Endothelial cell of umbilical vein (primary cell): ENCODE measurements at regions not wholly inside any gene's neighbourhood (a gene's known extent, or its start where the extent isn't known, plus 50 kb on each side); places are given as distances from the start of the nearest gene placed in this dataset.

ENCODE experiments used
- CTCF ChIP-seq, 2 donors: IDR thresholded peaks; 1 replicate in 1 of 2; 2 replicates in 1 of 2; pipeline ENCODE4 v1.5.1; 2011; ENCODE audit warnings: low read length in 2 of 2, mild to moderate bottlenecking in 2 of 2, moderate library complexity in 2 of 2, control low read depth in 1 of 2, inconsistent platforms in 1 of 2, low read depth in 1 of 2; ENCODE audit not compliant: insufficient read depth in 1 of 2; ENCODE audit errors: extremely low read depth in 1 of 2
- EZH2 ChIP-seq: IDR thresholded peaks from 2 replicates; pipeline ENCODE4 v1.6.1; 2012; ENCODE audit warnings: borderline replicate concordance, low read depth, mild to moderate bottlenecking, moderate library complexity, low read length, inconsistent platforms; ENCODE audit not compliant: severe bottlenecking
- JUN ChIP-seq: IDR thresholded peaks from 2 replicates; pipeline ENCODE4 v1.6.1; 2011; ENCODE audit warnings: borderline replicate concordance, low read depth; ENCODE audit not compliant: insufficient read length, insufficient read depth
- MYC ChIP-seq: IDR thresholded peaks from one replicate; pipeline ENCODE4 v1.6.1; 2011; ENCODE audit warnings: mild to moderate bottlenecking, low read depth, low read length
- POLR2A ChIP-seq: IDR thresholded peaks from 2 replicates; pipeline ENCODE4 v1.6.1; 2012; ENCODE audit warnings: low read depth, mild to moderate bottlenecking, control low read depth, low read length
- POLR2AphosphoS5 ChIP-seq: IDR thresholded peaks from 2 replicates; pipeline ENCODE4 v1.6.1; 2012; ENCODE audit warnings: low read depth, mild to moderate bottlenecking, control low read depth, low read length, moderate library complexity; ENCODE audit not compliant: insufficient read depth
- TF ChIP-seq, protein P1 (sequence below): IDR thresholded peaks from 2 replicates; pipeline ENCODE4 v1.6.1; 2011; ENCODE audit not compliant: insufficient read depth, insufficient read length

- TF ChIP-seq POLR2A, result no peak
- TF ChIP-seq EZH2, result no peak
- no peak for TF ChIP-seq CTCF (IDR thresholded peaks at IDR 0.05; ENCODE audit: extremely low read depth in 1 of 2, insufficient read depth in 1 of 2, low read depth in 1 of 2, low read length in 2 of 2)
- TF ChIP-seq POLR2AphosphoS5, result no peak
- TF ChIP-seq, protein P1, sequence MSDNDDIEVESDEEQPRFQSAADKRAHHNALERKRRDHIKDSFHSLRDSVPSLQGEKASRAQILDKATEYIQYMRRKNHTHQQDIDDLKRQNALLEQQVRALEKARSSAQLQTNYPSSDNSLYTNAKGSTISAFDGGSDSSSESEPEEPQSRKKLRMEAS, result no peak
- TF ChIP-seq JUN, result no peak
- TF ChIP-seq MYC, result no peak
Observed at GRCh38 chr7:52797801-52798200, 237.6 kb upstream of the POM121L12 start.
